Thoracic aorta (tissue), 2 donors: ENCODE measurements at regions not wholly inside any gene's neighbourhood (a gene's known extent, or its start where the extent isn't known, plus 50 kb on each side); places are given as distances from the start of the nearest gene placed in this dataset.

Experiments used
- ATAC-seq: fragments of 150-250 bp; one replicate; pipeline ENCODE4 v1.8.0; 2017; ENCODE audit warnings: low read depth; ENCODE audit not compliant: insufficient number of reproducible peaks, low FRiP score
- DNase-seq: peaks from one replicate; pipeline ENCODE4 v3.0.0-alpha.2; 2020; ENCODE audit warnings: low spot score
- H3K27ac ChIP-seq, 2 donors: fragments of 200-600 bp; sonication (generic); 1 replicate in 1 of 2; 2 replicates in 1 of 2; pipeline ENCODE4 v1.5.1; 2016; ENCODE audit warnings: mild to moderate bottlenecking in 2 of 2, moderate library complexity in 2 of 2
- H3K27me3 ChIP-seq: fragments of 200-600 bp; sonication (generic); replicated peaks from 2 replicates; pipeline ENCODE4 v1.6.0; 2016; ENCODE audit warnings: mild to moderate bottlenecking; ENCODE audit not compliant: insufficient read depth
- H3K36me3 ChIP-seq: fragments of 200-600 bp; sonication (generic); one replicate; pipeline ENCODE4 v1.5.1; 2016
- H3K4me1 ChIP-seq, 2 donors: fragments of 200-600 bp; sonication (generic); 1 replicate in 1 of 2; 2 replicates in 1 of 2; pipeline versions ENCODE4 v1.5.1 to v1.6.0; 2016; ENCODE audit warnings: low read depth in 2 of 2, mild to moderate bottlenecking in 1 of 2; ENCODE audit not compliant: control insufficient read depth in 1 of 2
- H3K4me3 ChIP-seq: fragments of 200-600 bp; sonication (generic); 2 replicates; pipeline ENCODE4 v1.5.1; 2016; ENCODE audit warnings: mild to moderate bottlenecking
- H3K9me3 ChIP-seq: fragments of 200-600 bp; sonication (generic); 2 replicates; pipeline ENCODE4 v1.5.1; 2016
- TF ChIP-seq, protein P1 (sequence below): fragments of 200-600 bp; sonication (generic); IDR thresholded peaks from one replicate; pipeline ENCODE4 v1.5.1; 2019; ENCODE audit warnings: antibody characterized with exemption

DNA sequence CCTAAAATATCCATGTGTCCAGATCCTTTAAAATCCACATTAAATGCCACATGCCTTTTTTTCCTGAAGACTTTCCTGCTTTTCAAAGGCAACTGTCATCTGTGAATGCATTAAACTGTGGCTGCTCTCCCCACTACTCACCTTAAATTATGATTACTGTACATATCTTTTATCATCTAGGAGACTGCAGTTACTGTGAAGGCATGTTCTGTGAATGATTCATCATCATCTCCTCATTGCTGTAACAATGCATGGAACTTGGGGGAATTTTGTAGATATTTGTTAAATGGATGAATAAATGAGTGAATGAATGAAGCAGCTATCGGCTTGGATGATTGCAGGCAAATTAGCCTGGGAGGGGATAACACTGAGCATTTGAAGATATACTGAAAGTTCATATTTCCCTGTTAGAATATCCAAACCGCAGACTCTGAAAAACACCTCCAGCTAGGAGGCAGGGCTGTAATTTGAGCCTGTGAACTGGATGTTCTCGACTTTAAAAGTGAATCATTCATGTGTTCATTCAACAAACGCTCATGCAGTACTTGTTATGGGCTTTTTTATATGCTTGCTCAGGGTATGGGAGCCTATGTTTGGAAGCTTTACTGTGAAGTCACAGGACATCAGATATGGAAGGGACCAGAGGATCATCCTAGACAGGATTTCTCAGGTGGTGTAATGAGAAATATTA, 519.2 kb downstream of the KIF4B start:
- Histone ChIP-seq H3K4me1 (no peaks in the 10 kb centered on the region), H3K27ac (no peak overlapping the region), H3K9me3 (no peaks in the 10 kb centered on the region), H3K4me3 (no peak overlapping the region), H3K36me3 (no peaks in the 10 kb centered on the region), H3K27me3 (no peaks in the 10 kb centered on the region)
- TF ChIP-seq, protein P1, sequence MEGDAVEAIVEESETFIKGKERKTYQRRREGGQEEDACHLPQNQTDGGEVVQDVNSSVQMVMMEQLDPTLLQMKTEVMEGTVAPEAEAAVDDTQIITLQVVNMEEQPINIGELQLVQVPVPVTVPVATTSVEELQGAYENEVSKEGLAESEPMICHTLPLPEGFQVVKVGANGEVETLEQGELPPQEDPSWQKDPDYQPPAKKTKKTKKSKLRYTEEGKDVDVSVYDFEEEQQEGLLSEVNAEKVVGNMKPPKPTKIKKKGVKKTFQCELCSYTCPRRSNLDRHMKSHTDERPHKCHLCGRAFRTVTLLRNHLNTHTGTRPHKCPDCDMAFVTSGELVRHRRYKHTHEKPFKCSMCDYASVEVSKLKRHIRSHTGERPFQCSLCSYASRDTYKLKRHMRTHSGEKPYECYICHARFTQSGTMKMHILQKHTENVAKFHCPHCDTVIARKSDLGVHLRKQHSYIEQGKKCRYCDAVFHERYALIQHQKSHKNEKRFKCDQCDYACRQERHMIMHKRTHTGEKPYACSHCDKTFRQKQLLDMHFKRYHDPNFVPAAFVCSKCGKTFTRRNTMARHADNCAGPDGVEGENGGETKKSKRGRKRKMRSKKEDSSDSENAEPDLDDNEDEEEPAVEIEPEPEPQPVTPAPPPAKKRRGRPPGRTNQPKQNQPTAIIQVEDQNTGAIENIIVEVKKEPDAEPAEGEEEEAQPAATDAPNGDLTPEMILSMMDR: no peak
- ATAC-seq: no peak
- DNase-seq: no peak

DNA sequence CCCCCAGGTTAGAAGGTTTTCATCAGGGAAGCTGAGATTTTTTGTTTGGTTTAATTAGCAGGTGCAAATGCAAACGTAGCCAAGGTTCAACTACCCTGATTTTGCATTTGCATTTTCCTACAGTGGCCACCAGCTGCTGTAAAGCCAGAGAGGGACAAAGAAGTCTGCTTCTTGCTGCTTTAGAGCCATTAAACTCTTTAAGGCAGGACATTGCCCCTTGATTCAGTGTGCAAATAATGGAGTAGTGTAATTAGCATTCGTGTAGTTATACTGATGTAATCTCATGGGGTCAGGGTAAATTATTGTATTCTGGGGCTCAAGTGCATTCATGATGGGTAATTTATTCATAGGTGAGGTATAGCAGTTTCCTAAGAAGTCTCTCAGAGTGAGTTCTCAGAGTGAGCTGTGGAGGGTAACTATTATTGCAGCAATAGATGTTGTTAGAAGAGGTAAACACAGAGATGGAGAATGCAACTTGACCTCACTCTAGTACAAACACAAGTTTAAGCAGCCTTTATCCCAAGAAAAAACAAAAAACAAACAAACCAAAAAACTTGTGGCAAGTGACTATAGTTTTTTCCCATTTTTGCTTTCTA, 526.5 kb downstream of the KIF4B start:
- Histone ChIP-seq H3K9me3 (no peaks in the 10 kb centered on the region), H3K27me3 (no peaks in the 10 kb centered on the region), H3K27ac (no peak overlapping the region), H3K4me3 (no peak overlapping the region), H3K36me3 (no peaks in the 10 kb centered on the region), H3K4me1 (peaks cover 0 to 5% of the 10 kb centered on the region in 2 donors)
- no peak for ATAC-seq
- no peak for DNase-seq
- TF ChIP-seq, protein P1: no peak

DNA sequence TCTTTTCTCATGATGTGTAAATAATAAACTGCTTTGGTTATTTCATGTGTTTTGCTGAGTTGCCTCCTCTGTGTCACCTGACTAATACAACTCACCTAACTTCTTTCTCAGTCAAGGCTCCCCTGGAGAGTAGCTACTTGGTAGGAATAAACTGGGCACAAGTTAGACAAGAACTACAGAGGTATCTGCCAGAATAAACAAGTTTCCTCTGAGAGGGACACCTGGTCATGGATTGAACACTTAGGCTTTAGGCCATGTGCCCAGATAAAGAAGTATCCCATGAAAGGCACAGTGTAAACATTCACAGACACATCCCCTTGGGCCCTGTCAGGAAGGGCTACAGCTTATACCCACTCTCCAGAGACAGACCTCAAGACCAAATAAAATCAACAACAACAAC, 532.5 kb downstream of the KIF4B start:
- DNase-seq: no peak
- no peak for ATAC-seq
- H3K36me3 ChIP-seq: no peaks in the 10 kb centered on the region
- TF ChIP-seq, protein P1: no peak
- no peaks in the 10 kb centered on the region for H3K27me3 ChIP-seq
- H3K4me3 ChIP-seq: no peak overlapping the region
- no peak overlapping the region for H3K27ac ChIP-seq
- no peaks in the 10 kb centered on the region for H3K4me1 ChIP-seq
- H3K9me3 ChIP-seq: peaks cover 2% of the 10 kb centered on the region

DNA sequence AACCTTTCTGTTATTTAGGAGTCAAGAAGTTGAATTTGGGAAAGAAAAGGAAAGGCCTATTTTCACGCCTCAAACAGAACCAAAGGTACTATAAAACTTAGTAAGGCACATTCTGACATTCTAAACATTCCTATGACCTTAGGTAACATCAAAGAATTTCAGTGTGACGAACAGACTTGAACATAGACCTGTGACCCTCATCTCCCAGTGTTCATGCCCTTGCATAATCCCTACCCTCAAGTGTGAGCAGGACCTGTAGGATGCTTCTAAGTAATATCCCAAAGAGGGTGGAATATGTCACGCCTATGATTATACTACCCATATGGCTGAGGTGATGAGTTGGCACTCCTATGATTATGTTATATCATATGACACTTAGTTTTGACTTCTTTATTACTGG, 540.9 kb downstream of the KIF4B start:
- peaks cover 0 to 8% of the 10 kb centered on the region in 2 donors for H3K4me1 ChIP-seq
- H3K4me3 ChIP-seq: no peak overlapping the region
- no peak overlapping the region for H3K27ac ChIP-seq
- TF ChIP-seq, protein P1: no peak
- peaks cover 2% of the 10 kb centered on the region for H3K9me3 ChIP-seq
- ATAC-seq (no peak), DNase-seq (no peak)
- H3K27me3 ChIP-seq: no peaks in the 10 kb centered on the region
- H3K36me3 ChIP-seq: no peaks in the 10 kb centered on the region

DNA sequence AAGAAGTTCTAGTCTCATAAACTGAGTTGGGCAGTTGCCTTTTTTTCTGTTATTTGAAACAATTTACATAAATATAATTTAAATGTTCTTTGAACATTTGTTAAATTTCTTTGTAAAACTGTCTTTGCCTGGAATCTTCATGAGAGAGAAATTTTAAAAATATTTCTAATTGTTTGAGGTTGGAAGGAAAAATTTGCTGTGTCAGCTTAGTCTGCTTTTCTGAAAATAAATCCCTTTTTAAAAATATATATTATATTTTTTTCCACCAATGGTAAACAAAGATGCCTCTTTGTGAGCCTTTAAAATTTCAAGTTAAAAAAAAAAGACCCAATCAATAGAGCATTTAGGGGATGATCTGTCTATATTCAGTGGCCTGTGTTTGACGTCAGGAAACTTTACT, 542.7 kb downstream of the KIF4B start:
- ATAC-seq: no peak
- H3K4me1 ChIP-seq: peaks cover 0 to 8% of the 10 kb centered on the region in 2 donors
- TF ChIP-seq, protein P1: no peak
- no peaks in the 10 kb centered on the region for H3K9me3 ChIP-seq
- H3K4me3 ChIP-seq: no peak overlapping the region
- H3K36me3 ChIP-seq: no peaks in the 10 kb centered on the region
- no peak overlapping the region for H3K27ac ChIP-seq
- no peaks in the 10 kb centered on the region for H3K27me3 ChIP-seq
- no peak for DNase-seq
